GM23338 (cell line): ENCODE measurements at regions not wholly inside any gene's neighbourhood (a gene's known extent, or its start where the extent isn't known, plus 50 kb on each side); places are given as distances from the start of the nearest gene placed in this dataset.

Experiments
- ATAC-seq: fragments of 200-7000 bp; cut with Tn5 transposase; 3 replicates; pipeline ENCODE4 v1.9.1; 2020
- DNase-seq: peaks from one replicate; pipeline ENCODE4 v3.0.0-alpha.2; 2015; ENCODE audit warnings: low spot score
- H2AFZ ChIP-seq: fragments of 200-600 bp; sonication (generic); 2 replicates; pipeline ENCODE4 v1.8.0; 2016; ENCODE audit warnings: antibody characterized with exemption, mild to moderate bottlenecking, moderate library complexity
- H3F3A ChIP-seq: fragments of 200-600 bp; sonication (generic); replicated peaks from 2 replicates; pipeline ENCODE4 v1.8.0; 2017; ENCODE audit warnings: antibody characterized with exemption, mixed run types, low read depth
- H3K27ac ChIP-seq: fragments of 200-600 bp; sonication (generic); 2 replicates; pipeline ENCODE4 v1.6.1; 2016; ENCODE audit warnings: low read depth
- H3K27me3 ChIP-seq: fragments of 200-600 bp; sonication (generic); 2 replicates; pipeline ENCODE4 v1.8.0; 2016; ENCODE audit warnings: mild to moderate bottlenecking, mixed run types, moderate library complexity; ENCODE audit not compliant: insufficient read depth
- H3K36me3 ChIP-seq: fragments of 200-600 bp; sonication (generic); 2 replicates; pipeline ENCODE4 v1.8.0; 2016; ENCODE audit warnings: mild to moderate bottlenecking; ENCODE audit not compliant: insufficient read depth
- H3K4me1 ChIP-seq: fragments of 200-600 bp; sonication (generic); 2 replicates; pipeline ENCODE4 v1.8.0; 2016; ENCODE audit warnings: mild to moderate bottlenecking, moderate library complexity; ENCODE audit not compliant: insufficient read depth
- H3K4me2 ChIP-seq: fragments of 200-600 bp; sonication (generic); 2 replicates; pipeline ENCODE4 v1.7.1; 2017; ENCODE audit warnings: mixed run types
- H3K4me3 ChIP-seq: fragments of 200-600 bp; sonication (generic); 2 replicates; pipeline ENCODE4 v1.6.1; 2016; ENCODE audit warnings: mixed run types
- H3K79me2 ChIP-seq: fragments of 200-600 bp; sonication (generic); replicated peaks from 2 replicates; pipeline ENCODE4 v1.8.0; 2017; ENCODE audit warnings: mild to moderate bottlenecking; ENCODE audit not compliant: insufficient read depth
- H3K9me2 ChIP-seq: fragments of 200-600 bp; sonication (generic); 2 replicates; pipeline ENCODE4 v1.8.0; 2017; ENCODE audit not compliant: insufficient read depth
- H4K20me1 ChIP-seq: fragments of 200-600 bp; sonication (generic); replicated peaks from 2 replicates; pipeline ENCODE4 v1.8.0; 2017; ENCODE audit warnings: mild to moderate bottlenecking; ENCODE audit not compliant: insufficient read depth
- H3K27ac Mint-ChIP-seq: 2 replicates; pipeline ENCODE4 v1.8.0; 2020; ENCODE audit warnings: inconsistent platforms, mild to moderate bottlenecking, moderate library complexity, mixed read lengths
- H3K27me3 Mint-ChIP-seq: 3 replicates; pipeline ENCODE4 v1.8.0; 2022; ENCODE audit warnings: low read depth, mild to moderate bottlenecking, moderate library complexity, mixed read lengths, inconsistent platforms; ENCODE audit not compliant: insufficient read depth, poor library complexity
- H3K36me3 Mint-ChIP-seq: 3 replicates; pipeline ENCODE4 v1.8.0; 2021; ENCODE audit warnings: low read depth, mild to moderate bottlenecking, inconsistent platforms, moderate library complexity, mixed read lengths
- H3K4me1 Mint-ChIP-seq: 3 replicates; pipeline ENCODE4 v1.8.0; 2020; ENCODE audit warnings: mild to moderate bottlenecking, inconsistent platforms, mixed read lengths
- H3K4me3 Mint-ChIP-seq: 3 replicates; pipeline ENCODE4 v1.8.0; 2021; ENCODE audit warnings: moderate library complexity, mild to moderate bottlenecking, inconsistent platforms, mixed read lengths
- H3K9me3 Mint-ChIP-seq: 3 replicates; pipeline ENCODE4 v1.8.0; 2020; ENCODE audit warnings: moderate library complexity, mild to moderate bottlenecking, inconsistent platforms, mixed read lengths
- CREB1 ChIP-seq: fragments of 250-450 bp; sonication (Bioruptor Pico); IDR thresholded peaks from 2 replicates; pipeline ENCODE4 v1.5.0; 2020; ENCODE audit warnings: low read depth, mild to moderate bottlenecking, moderate library complexity
- CTCF ChIP-seq, 2 experiments: fragments of 200-600 bp in 1 of 2; sonication (generic) in 1 of 2; conservative IDR thresholded peaks; 2 replicates each; pipeline versions ENCODE4 v1.5.1 to v1.6.1; 2016 to 2017; ENCODE audit warnings: antibody characterized with exemption in 2 of 2, low read depth in 2 of 2, mild to moderate bottlenecking in 2 of 2, moderate library complexity in 1 of 2
- ETS1 ChIP-seq: IDR thresholded peaks from 2 replicates; pipeline ENCODE4 v1.6.1; 2016; ENCODE audit warnings: antibody characterized with exemption
- EZH2 ChIP-seq: fragments of 200-600 bp; sonication (generic); IDR thresholded peaks from one replicate; pipeline ENCODE4 v1.8.0; 2017; ENCODE audit warnings: antibody characterized with exemption, mild to moderate bottlenecking, low read depth; ENCODE audit not compliant: unreplicated experiment
- EZH2phosphoT487 ChIP-seq: fragments of 200-600 bp; sonication (generic); IDR thresholded peaks from one replicate; pipeline ENCODE4 v1.8.1; 2018; ENCODE audit warnings: antibody characterized with exemption; ENCODE audit not compliant: unreplicated experiment
- JUNB ChIP-seq: IDR thresholded peaks from one replicate; pipeline ENCODE4 v1.6.1; 2016; ENCODE audit warnings: antibody characterized with exemption; ENCODE audit not compliant: unreplicated experiment
- NANOG ChIP-seq: IDR thresholded peaks from 2 replicates; pipeline ENCODE4 v1.6.1; 2016; ENCODE audit warnings: antibody characterized with exemption, borderline replicate concordance
- POLR2AphosphoS5 ChIP-seq: IDR thresholded peaks from 2 replicates; pipeline ENCODE4 v1.6.1; 2016; ENCODE audit warnings: antibody characterized with exemption, low read depth
- REST ChIP-seq: IDR thresholded peaks from one replicate; pipeline ENCODE4 v1.6.1; 2018; ENCODE audit warnings: antibody characterized with exemption; ENCODE audit not compliant: unreplicated experiment
- STAT1 ChIP-seq: IDR thresholded peaks from one replicate; pipeline ENCODE4 v1.6.1; 2016; ENCODE audit warnings: antibody characterized with exemption; ENCODE audit not compliant: unreplicated experiment
- ZNF114 ChIP-seq: fragments of 250-450 bp; sonication (Bioruptor Pico); IDR thresholded peaks from 2 replicates; pipeline ENCODE4 v1.5.0; 2020; ENCODE audit warnings: mild to moderate bottlenecking, moderate library complexity
- ZNF331 ChIP-seq: fragments of 250-450 bp; sonication (Bioruptor Pico); IDR thresholded peaks from 2 replicates; pipeline ENCODE4 v1.5.0; 2020; ENCODE audit warnings: low read depth, mild to moderate bottlenecking, moderate library complexity
- ZNF462 ChIP-seq: fragments of 250-450 bp; sonication (Bioruptor Pico); IDR thresholded peaks from 2 replicates; pipeline ENCODE4 v1.5.0; 2020; ENCODE audit warnings: mild to moderate bottlenecking, moderate library complexity

- no peak overlapping the region for H2AFZ ChIP-seq
- no peaks in the 10 kb centered on the region for H3F3A ChIP-seq
- Mint-ChIP-seq H3K27ac (no peak overlapping the region), H3K36me3 (peaks cover 20% of the 10 kb centered on the region), H3K27me3 (peaks cover 1% of the 10 kb centered on the region), H3K9me3 (peaks cover 36% of the 10 kb centered on the region), H3K4me3 (no peak overlapping the region), H3K4me1 (peaks cover 9% of the 10 kb centered on the region; the same call in 2 of the 3 replicates)
- TF ChIP-seq CREB1 (no peak), EZH2phosphoT487 (no peak), NANOG (no peak), STAT1 (no peak), JUNB (no peak), ZNF331 (CRISPR knock-in tag) (no peak), ETS1 (no peak), EZH2 (no peak), REST (no peak), CTCF (conservative IDR thresholded peaks at IDR 0.05; ENCODE audit: low read depth in 2 of 2) (no peak), ZNF462 (CRISPR knock-in tag) (no peak), POLR2AphosphoS5 (no peak), ZNF114 (CRISPR knock-in tag) (no peak)
- peaks cover 6% of the 10 kb centered on the region; the same call in 1 of the 2 replicates for H3K4me1 ChIP-seq
- no peak for ATAC-seq
- no peak overlapping the region for H3K27ac ChIP-seq
- H3K79me2 ChIP-seq = no peaks in the 10 kb centered on the region
- H3K9me2 ChIP-seq = peaks cover 10% of the 10 kb centered on the region; the same call in 1 of the 2 replicates
- no peaks in the 10 kb centered on the region for H3K27me3 ChIP-seq
- no peaks in the 10 kb centered on the region for H3K36me3 ChIP-seq
- H3K4me2 ChIP-seq = no peak overlapping the region
- H3K4me3 ChIP-seq = no peak overlapping the region
- DNase-seq = no peak
- H4K20me1 ChIP-seq = no peaks in the 10 kb centered on the region
Measured at GRCh38 chr14:22151121-22151520, 437.9 kb downstream of the DAD1 start.
